Liver (tissue), 8 donors: ENCODE measurements at regions not wholly inside any gene's neighbourhood (a gene's known extent, or its start where the extent isn't known, plus 50 kb on each side); places are given as distances from the start of the nearest gene placed in this dataset.

Experiments
- DNase-seq: peaks from one replicate; pipeline ENCODE4 v3.0.0-alpha.2; 2017; ENCODE audit warnings: low spot score
- H3K27ac ChIP-seq, 2 donors: one replicate each; pipeline ENCODE4 v1.7.0; 2013; ENCODE audit warnings: inconsistent platforms in 2 of 2, low read length in 2 of 2, control low read depth in 1 of 2, low read depth in 1 of 2, mild to moderate bottlenecking in 1 of 2
- H3K27me3 ChIP-seq, 4 donors: one replicate each; pipeline versions ENCODE4 v1.6.1 to v1.7.0; 2013; ENCODE audit warnings: low read length in 3 of 4, inconsistent platforms in 1 of 4, mild to moderate bottlenecking in 1 of 4, moderate library complexity in 1 of 4; ENCODE audit not compliant: control insufficient read depth in 4 of 4, insufficient read depth in 4 of 4
- H3K36me3 ChIP-seq, 4 donors: one replicate each; pipeline versions ENCODE4 v1.6.1 to v1.7.0; 2013; ENCODE audit warnings: low read length in 3 of 4, mild to moderate bottlenecking in 3 of 4, low read depth in 1 of 4, moderate library complexity in 1 of 4; ENCODE audit not compliant: control insufficient read depth in 4 of 4, insufficient read depth in 3 of 4
- H3K4me1 ChIP-seq, 4 donors: one replicate each; pipeline versions ENCODE4 v1.6.1 to v1.7.0; 2013; ENCODE audit warnings: low read length in 3 of 4, mild to moderate bottlenecking in 3 of 4, moderate library complexity in 1 of 4; ENCODE audit not compliant: control insufficient read depth in 4 of 4, insufficient read depth in 4 of 4
- H3K4me3 ChIP-seq, 3 donors: one replicate each; pipeline versions ENCODE4 v1.6.1 to v1.7.0; 2013; ENCODE audit warnings: low read length in 3 of 3, control low read depth in 1 of 3, low read depth in 1 of 3, mild to moderate bottlenecking in 1 of 3
- H3K9ac ChIP-seq, 2 donors: one replicate each; pipeline ENCODE4 v1.7.0; 2013; ENCODE audit warnings: low read length in 2 of 2, mild to moderate bottlenecking in 2 of 2, moderate library complexity in 2 of 2, control low read depth in 1 of 2, low read depth in 1 of 2
- H3K9me3 ChIP-seq, 4 donors: one replicate each; pipeline versions ENCODE4 v1.6.1 to v1.7.0; 2013; ENCODE audit warnings: low read length in 3 of 4; ENCODE audit not compliant: control insufficient read depth in 4 of 4
- EGR1 ChIP-seq, 2 donors: IDR thresholded peaks; 2 replicates each; pipeline ENCODE4 v1.6.1; 2016 to 2018; ENCODE audit warnings: antibody characterized with exemption in 2 of 2, low read depth in 2 of 2
- FOXA1 ChIP-seq: IDR thresholded peaks from 2 replicates; pipeline ENCODE4 v1.6.1; 2016; ENCODE audit warnings: antibody characterized with exemption
- GABPA ChIP-seq, 2 donors: IDR thresholded peaks in 1 of 2; conservative IDR thresholded peaks in 1 of 2; 2 replicates each; pipeline ENCODE4 v1.6.1; 2016; ENCODE audit warnings: antibody characterized with exemption in 2 of 2, mild to moderate bottlenecking in 1 of 2, moderate library complexity in 1 of 2
- HNF4A ChIP-seq, 2 donors: conservative IDR thresholded peaks; 2 replicates each; pipeline ENCODE4 v1.6.1; 2016; ENCODE audit warnings: antibody characterized with exemption in 2 of 2, mild to moderate bottlenecking in 2 of 2
- HNF4G ChIP-seq: IDR thresholded peaks from 2 replicates; pipeline ENCODE4 v1.6.1; 2016; ENCODE audit warnings: antibody characterized with exemption
- JUND ChIP-seq, 2 donors: IDR thresholded peaks; 2 replicates each; pipeline ENCODE4 v1.6.1; 2016; ENCODE audit warnings: antibody characterized with exemption in 2 of 2
- RAD21 ChIP-seq, 2 donors: IDR thresholded peaks; 2 replicates each; pipeline ENCODE4 v1.6.1; 2016; ENCODE audit warnings: antibody characterized with exemption in 2 of 2, mild to moderate bottlenecking in 2 of 2
- RXRA ChIP-seq, 2 donors: IDR thresholded peaks; 2 replicates each; pipeline ENCODE4 v1.6.1; 2017 to 2018; ENCODE audit warnings: antibody characterized with exemption in 2 of 2, mild to moderate bottlenecking in 1 of 2
- SP1 ChIP-seq: IDR thresholded peaks from 2 replicates; pipeline ENCODE4 v1.6.1; 2018; ENCODE audit warnings: antibody characterized with exemption, mild to moderate bottlenecking
- TAF1 ChIP-seq: conservative IDR thresholded peaks from 2 replicates; pipeline ENCODE4 v1.6.1; 2016; ENCODE audit warnings: antibody characterized with exemption, mild to moderate bottlenecking
- WGBS: extraction: QIAGEN DNeasy Blood & Tissue Kit; methylation state at CpG from one replicate; pipeline ENCODE4 v1.1.7; 2013; 5-methylcytosine and 5-hydroxymethylcytosine counted together
- TF ChIP-seq, protein P1 (sequence below): IDR thresholded peaks from 2 replicates; pipeline ENCODE4 v1.6.1; 2016; ENCODE audit warnings: antibody characterized with exemption
- TF ChIP-seq, protein P2 (sequence below): IDR thresholded peaks from 2 replicates; pipeline ENCODE4 v1.6.1; 2016; ENCODE audit warnings: antibody characterized with exemption, mild to moderate bottlenecking
- TF ChIP-seq, protein P3 (sequence below): fragments of 150-350 bp; IDR thresholded peaks from 2 replicates; pipeline ENCODE4 v1.5.1; 2017; ENCODE audit warnings: improper control_type of control experiment, low read depth, low read length; ENCODE audit not compliant: missing input control
- TF ChIP-seq, protein P4 (sequence below): IDR thresholded peaks from 2 replicates; pipeline ENCODE4 v1.6.1; 2016; ENCODE audit warnings: antibody characterized with exemption
- donor health status: healthy.
- donor health status: healthy.
- donor health status: healthy.
- donor health status: healthy.
- donor health status: healthy.

DNA sequence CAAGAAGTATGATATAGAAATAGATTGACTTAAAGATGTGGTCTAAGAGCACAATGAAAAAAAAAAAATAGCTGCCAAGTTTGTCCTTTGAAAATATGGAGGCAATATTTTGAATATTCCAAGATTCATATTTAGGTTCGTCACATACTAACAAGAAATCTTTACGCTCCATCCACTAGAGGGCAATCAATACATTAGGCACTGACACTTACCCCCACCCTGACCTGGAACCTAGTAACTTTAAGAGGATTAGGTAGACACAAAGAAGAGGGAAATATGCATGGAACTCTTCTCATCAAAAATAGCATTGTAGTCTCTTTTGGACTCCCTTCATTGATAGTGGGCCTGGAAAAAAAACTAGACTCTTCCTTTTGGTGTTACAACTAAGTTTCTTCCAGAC lies 1108.1 kb downstream of the PCDH19 start:
- TF ChIP-seq RXRA (IDR thresholded peaks at IDR 0.05), result no peak
- TF ChIP-seq TAF1, result no peak
- TF ChIP-seq, protein P1, sequence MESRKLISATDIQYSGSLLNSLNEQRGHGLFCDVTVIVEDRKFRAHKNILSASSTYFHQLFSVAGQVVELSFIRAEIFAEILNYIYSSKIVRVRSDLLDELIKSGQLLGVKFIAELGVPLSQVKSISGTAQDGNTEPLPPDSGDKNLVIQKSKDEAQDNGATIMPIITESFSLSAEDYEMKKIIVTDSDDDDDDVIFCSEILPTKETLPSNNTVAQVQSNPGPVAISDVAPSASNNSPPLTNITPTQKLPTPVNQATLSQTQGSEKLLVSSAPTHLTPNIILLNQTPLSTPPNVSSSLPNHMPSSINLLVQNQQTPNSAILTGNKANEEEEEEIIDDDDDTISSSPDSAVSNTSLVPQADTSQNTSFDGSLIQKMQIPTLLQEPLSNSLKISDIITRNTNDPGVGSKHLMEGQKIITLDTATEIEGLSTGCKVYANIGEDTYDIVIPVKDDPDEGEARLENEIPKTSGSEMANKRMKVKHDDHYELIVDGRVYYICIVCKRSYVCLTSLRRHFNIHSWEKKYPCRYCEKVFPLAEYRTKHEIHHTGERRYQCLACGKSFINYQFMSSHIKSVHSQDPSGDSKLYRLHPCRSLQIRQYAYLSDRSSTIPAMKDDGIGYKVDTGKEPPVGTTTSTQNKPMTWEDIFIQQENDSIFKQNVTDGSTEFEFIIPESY, result no peak
- TF ChIP-seq EGR1 (IDR thresholded peaks at IDR 0.05; ENCODE audit: low read depth in 2 of 2), result no peak
- peak; percentile 72 to 81 for TF ChIP-seq RAD21 (IDR thresholded peaks at IDR 0.05)
- TF ChIP-seq HNF4A (conservative IDR thresholded peaks at IDR 0.05), result no peak
- TF ChIP-seq, protein P2, sequence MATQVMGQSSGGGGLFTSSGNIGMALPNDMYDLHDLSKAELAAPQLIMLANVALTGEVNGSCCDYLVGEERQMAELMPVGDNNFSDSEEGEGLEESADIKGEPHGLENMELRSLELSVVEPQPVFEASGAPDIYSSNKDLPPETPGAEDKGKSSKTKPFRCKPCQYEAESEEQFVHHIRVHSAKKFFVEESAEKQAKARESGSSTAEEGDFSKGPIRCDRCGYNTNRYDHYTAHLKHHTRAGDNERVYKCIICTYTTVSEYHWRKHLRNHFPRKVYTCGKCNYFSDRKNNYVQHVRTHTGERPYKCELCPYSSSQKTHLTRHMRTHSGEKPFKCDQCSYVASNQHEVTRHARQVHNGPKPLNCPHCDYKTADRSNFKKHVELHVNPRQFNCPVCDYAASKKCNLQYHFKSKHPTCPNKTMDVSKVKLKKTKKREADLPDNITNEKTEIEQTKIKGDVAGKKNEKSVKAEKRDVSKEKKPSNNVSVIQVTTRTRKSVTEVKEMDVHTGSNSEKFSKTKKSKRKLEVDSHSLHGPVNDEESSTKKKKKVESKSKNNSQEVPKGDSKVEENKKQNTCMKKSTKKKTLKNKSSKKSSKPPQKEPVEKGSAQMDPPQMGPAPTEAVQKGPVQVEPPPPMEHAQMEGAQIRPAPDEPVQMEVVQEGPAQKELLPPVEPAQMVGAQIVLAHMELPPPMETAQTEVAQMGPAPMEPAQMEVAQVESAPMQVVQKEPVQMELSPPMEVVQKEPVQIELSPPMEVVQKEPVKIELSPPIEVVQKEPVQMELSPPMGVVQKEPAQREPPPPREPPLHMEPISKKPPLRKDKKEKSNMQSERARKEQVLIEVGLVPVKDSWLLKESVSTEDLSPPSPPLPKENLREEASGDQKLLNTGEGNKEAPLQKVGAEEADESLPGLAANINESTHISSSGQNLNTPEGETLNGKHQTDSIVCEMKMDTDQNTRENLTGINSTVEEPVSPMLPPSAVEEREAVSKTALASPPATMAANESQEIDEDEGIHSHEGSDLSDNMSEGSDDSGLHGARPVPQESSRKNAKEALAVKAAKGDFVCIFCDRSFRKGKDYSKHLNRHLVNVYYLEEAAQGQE, result no peak
- TF ChIP-seq, protein P3, sequence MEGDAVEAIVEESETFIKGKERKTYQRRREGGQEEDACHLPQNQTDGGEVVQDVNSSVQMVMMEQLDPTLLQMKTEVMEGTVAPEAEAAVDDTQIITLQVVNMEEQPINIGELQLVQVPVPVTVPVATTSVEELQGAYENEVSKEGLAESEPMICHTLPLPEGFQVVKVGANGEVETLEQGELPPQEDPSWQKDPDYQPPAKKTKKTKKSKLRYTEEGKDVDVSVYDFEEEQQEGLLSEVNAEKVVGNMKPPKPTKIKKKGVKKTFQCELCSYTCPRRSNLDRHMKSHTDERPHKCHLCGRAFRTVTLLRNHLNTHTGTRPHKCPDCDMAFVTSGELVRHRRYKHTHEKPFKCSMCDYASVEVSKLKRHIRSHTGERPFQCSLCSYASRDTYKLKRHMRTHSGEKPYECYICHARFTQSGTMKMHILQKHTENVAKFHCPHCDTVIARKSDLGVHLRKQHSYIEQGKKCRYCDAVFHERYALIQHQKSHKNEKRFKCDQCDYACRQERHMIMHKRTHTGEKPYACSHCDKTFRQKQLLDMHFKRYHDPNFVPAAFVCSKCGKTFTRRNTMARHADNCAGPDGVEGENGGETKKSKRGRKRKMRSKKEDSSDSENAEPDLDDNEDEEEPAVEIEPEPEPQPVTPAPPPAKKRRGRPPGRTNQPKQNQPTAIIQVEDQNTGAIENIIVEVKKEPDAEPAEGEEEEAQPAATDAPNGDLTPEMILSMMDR, result peak; percentile 25
- TF ChIP-seq, protein P4, sequence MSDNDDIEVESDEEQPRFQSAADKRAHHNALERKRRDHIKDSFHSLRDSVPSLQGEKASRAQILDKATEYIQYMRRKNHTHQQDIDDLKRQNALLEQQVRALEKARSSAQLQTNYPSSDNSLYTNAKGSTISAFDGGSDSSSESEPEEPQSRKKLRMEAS, result no peak
- H3K9me3 ChIP-seq, result no peaks in the 10 kb centered on the region
- H3K27ac ChIP-seq, result no peak overlapping the region
- no peak for DNase-seq
- no peak overlapping the region for H3K4me3 ChIP-seq
- 25% methylated on average over 2 of the region's 2 CpGs for WGBS
- peaks cover 0 to 2% (median 0%) of the 10 kb centered on the region in 4 donors for H3K4me1 ChIP-seq
- H3K27me3 ChIP-seq, result peaks cover 0 to 3% (median 0%) of the 10 kb centered on the region in 4 donors
- H3K9ac ChIP-seq, result no peak overlapping the region
- H3K36me3 ChIP-seq, result no peaks in the 10 kb centered on the region

GRCh38 chrX:99271641-99272040 lies 1138.4 kb downstream of the PCDH19 start:
- Histone ChIP-seq H3K9ac (no peak overlapping the region), H3K27me3 (peaks cover 0 to 2% (median 0%) of the 10 kb centered on the region in 4 donors), H3K36me3 (no peaks in the 10 kb centered on the region), H3K27ac (no peak overlapping the region), H3K4me1 (no peaks in the 10 kb centered on the region), H3K4me3 (no peak overlapping the region), H3K9me3 (peaks cover 0 to 2% (median 0%) of the 10 kb centered on the region in 4 donors)
- no peak for DNase-seq
- TF ChIP-seq HNF4A (conservative IDR thresholded peaks at IDR 0.05) (no peak), TAF1 (no peak), FOXA1 (no peak), SP1 (no peak), JUND (IDR thresholded peaks at IDR 0.05) (no peak), GABPA (IDR thresholded peaks at IDR 0.05 in 1 of 2, conservative IDR thresholded peaks at IDR 0.05 in 1 of 2) (no peak), HNF4G (no peak)
- TF ChIP-seq, protein P2, result no peak
- 90% methylated on average over 8 of the region's 8 CpGs for WGBS
